ENCODE measurements at regions not wholly inside any gene's neighbourhood (a gene's known extent, or its start where the extent isn't known, plus 50 kb on each side); places are given as distances from the start of the nearest gene placed in this dataset.

- no peak for DNase-seq (ENCODE audit: extremely low read depth in 1 of 4, low spot score in 3 of 4)
- no peaks in the 10 kb centered on the region for H3K9me1 ChIP-seq (ENCODE audit: control insufficient read depth, insufficient read depth, low read length)
- no peaks in the 10 kb centered on the region for H3K4me1 ChIP-seq (replicated peaks in 1 of 2; ENCODE audit: control insufficient read depth in 2 of 2, insufficient read depth in 2 of 2, low read length in 2 of 2)
- no peaks in the 10 kb centered on the region for H3K79me2 ChIP-seq (ENCODE audit: control insufficient read depth, insufficient read depth, low read length)
- in situ Hi-C loops (cut with MboI) (no loop called here), intact Hi-C loops (cut with micrococcal nuclease) (no loop called here)
- H3K4me2 ChIP-seq (ENCODE audit: insufficient read depth, low read length) = no peak overlapping the region
- H3K27ac ChIP-seq (ENCODE audit: extremely low read depth, low read depth, low read length) = no peak overlapping the region
- peaks cover 2% of the 10 kb centered on the region for H3K9me3 ChIP-seq (replicated peaks; ENCODE audit: control insufficient read depth, insufficient read depth, low read depth, low read length)
- H3K27me3 ChIP-seq (ENCODE audit: control insufficient read depth in 2 of 2, insufficient read depth in 2 of 2, low read length in 2 of 2) = no peaks in the 10 kb centered on the region
- no peak for FAIRE-seq
- no peak for TF ChIP-seq NR0B1 (IDR thresholded peaks at IDR 0.05; ENCODE audit: partially characterized antibody)
- no peak for TF ChIP-seq SP2 (IDR thresholded peaks at IDR 0.05; ENCODE audit: extremely low read depth, low read depth, low read length, poor library complexity, severe bottlenecking)
- no peak for TF ChIP-seq NCOA6 (IDR thresholded peaks at IDR 0.05)
- TF ChIP-seq, protein P1, sequence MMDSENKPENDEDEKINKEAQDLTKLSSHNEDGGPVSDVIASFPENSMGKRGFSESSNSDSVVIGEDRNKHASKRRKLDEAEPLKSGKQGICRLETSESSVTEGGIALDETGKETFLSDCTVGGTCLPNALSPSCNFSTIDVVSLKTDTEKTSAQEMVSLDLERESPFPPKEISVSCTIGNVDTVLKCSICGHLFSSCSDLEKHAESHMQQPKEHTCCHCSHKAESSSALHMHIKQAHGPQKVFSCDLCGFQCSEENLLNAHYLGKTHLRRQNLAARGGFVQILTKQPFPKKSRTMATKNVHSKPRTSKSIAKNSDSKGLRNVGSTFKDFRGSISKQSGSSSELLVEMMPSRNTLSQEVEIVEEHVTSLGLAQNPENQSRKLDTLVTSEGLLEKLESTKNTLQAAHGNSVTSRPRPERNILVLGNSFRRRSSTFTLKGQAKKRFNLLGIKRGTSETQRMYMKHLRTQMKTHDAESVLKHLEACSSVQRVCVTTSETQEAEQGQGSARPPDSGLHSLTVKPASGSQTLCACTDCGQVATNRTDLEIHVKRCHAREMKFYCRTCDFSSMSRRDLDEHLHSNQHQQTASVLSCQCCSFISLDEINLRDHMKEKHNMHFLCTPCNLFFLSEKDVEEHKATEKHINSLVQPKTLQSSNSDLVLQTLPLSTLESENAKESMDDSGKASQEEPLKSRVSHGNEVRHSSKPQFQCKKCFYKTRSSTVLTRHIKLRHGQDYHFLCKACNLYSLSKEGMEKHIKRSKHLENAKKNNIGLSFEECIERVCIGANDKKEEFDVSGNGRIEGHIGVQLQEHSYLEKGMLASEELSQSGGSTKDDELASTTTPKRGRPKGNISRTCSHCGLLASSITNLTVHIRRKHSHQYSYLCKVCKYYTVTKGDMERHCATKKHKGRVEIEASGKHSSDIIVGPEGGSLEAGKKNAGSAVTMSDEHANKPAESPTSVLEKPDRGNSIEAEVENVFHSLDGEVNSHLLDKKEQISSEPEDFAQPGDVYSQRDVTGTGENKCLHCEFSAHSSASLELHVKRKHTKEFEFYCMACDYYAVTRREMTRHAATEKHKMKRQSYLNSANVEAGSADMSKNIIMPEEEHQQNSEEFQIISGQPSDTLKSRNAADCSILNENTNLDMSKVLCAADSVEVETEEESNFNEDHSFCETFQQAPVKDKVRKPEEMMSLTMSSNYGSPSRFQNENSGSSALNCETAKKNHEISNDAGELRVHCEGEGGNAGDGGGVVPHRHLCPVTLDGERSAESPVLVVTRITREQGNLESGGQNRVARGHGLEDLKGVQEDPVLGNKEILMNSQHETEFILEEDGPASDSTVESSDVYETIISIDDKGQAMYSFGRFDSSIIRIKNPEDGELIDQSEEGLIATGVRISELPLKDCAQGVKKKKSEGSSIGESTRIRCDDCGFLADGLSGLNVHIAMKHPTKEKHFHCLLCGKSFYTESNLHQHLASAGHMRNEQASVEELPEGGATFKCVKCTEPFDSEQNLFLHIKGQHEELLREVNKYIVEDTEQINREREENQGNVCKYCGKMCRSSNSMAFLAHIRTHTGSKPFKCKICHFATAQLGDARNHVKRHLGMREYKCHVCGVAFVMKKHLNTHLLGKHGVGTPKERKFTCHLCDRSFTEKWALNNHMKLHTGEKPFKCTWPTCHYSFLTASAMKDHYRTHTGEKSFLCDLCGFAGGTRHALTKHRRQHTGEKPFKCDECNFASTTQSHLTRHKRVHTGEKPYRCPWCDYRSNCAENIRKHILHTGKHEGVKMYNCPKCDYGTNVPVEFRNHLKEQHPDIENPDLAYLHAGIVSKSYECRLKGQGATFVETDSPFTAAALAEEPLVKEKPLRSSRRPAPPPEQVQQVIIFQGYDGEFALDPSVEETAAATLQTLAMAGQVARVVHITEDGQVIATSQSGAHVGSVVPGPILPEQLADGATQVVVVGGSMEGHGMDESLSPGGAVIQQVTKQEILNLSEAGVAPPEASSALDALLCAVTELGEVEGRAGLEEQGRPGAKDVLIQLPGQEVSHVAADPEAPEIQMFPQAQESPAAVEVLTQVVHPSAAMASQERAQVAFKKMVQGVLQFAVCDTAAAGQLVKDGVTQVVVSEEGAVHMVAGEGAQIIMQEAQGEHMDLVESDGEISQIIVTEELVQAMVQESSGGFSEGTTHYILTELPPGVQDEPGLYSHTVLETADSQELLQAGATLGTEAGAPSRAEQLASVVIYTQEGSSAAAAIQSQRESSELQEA (IDR thresholded peaks at IDR 0.05; ENCODE audit: low read depth) = no peak
- no peak for TF ChIP-seq ZNF785 (CRISPR knock-in tag; IDR thresholded peaks at IDR 0.05)
- ATAC-seq = no peak
- WGBS (ENCODE audit: insufficient coverage, low coverage, missing lambda C conversion rate) = 0% methylated on average over 5 of the region's 5 CpGs
- no peak overlapping the region for H3K4me3 ChIP-seq
- no peaks in the 10 kb centered on the region for H3K36me3 ChIP-seq (ENCODE audit: control insufficient read depth, insufficient read depth, low read length)
- BruUV-seq (replicated peaks) = no TSS peak
- CTCF ChIA-PET (ENCODE audit: low intra/inter-chr PET ratio) = no interaction called here
- POLR2A ChIA-PET = no interaction called here
- H2AFZ ChIP-seq (ENCODE audit: low read depth, low read length) = no peak overlapping the region
- H4K20me1 ChIP-seq (replicated peaks; ENCODE audit: control insufficient read depth, insufficient read depth, low read length) = no peaks in the 10 kb centered on the region
- H3K9ac ChIP-seq (ENCODE audit: insufficient read depth in 1 of 2, low read depth in 2 of 2, low read length in 2 of 2) = no peak overlapping the region
Measured at GRCh38 chr4:104279744-104280143, 214.9 kb downstream of the CXXC4 start.
